NCI-H526 (cell line): ENCODE measurements at regions not wholly inside any gene's neighbourhood (a gene's known extent, or its start where the extent isn't known, plus 50 kb on each side); places are given as distances from the start of the nearest gene placed in this dataset.
A peak's percentile ranks its signal among the peaks of the same experiment; 100 is the strongest.
"Not testable (repeated sequence)": the region's sequence is repeated elsewhere in the genome, so short reads cannot be mapped to it uniquely, and the experiment has no call there.

ENCODE experiments used
- DNase-seq, 2 experiments: peaks; one replicate each; lab custom pipeline; 2025; lab: John Stamatoyannopoulos, UW

- no peak for DNase-seq
Observed at GRCh38 chr3:23100106-23100505, 103.0 kb upstream of the UBE2E2 start.

DNA sequence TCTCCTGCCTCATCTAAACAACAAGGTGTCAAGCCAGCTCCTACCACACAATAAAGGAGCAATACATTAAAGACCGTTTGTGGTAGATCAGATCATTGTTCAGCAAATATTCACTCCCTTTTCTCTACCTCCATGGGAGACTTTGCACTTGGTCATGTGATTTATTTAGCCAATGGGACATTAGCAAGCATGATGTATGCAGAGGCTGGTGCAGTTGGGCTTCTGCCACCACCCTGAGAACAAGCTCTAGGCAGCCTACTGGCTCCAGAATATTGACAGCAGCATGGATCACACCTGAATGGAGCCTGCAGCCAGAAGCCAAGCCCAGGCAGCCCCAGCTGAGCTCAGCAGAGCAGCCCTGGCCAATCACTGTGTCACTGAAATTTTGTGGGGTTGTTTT, 99.4 kb upstream of the UBE2E2 start:
- DNase-seq: no peak

DNA sequence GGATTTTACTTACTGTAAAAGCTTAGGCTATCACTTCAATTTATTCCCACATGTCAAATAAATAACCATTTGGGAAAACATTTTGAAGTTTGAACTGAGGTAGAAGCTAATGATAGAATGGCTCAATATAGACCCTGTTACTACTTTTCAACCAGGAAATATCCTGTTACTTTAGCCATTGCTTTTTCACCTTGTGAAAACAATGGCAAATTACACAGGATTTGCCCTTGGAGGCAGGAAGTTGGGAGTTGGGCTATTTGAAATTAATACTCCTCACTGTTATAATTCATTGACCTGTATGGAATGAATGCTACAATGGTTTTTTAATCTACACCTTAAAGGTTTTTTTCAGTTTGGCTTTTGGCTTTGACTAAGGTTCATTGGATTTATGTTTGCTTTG, 98.1 kb upstream of the UBE2E2 start:
- no peak for DNase-seq

DNA sequence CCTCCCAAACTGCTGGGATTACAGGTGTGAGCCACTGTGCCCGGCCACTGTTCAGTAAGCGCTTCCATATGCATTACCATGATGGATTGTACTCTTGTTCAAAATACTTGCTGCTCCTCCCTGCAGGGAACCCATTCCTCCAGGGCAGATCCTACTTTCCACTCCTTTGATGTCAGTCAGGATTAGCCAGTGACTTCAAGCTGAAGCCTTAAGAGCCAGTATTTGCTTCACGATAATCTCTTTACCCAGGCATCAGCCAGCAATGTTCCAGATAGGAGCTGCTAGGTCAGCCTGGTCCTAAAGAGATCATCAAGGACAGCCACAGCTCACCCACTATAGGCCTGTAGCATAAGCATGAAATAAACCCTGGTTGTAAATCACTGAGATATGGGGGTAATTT, 96.5 kb upstream of the UBE2E2 start:
- DNase-seq: no peak

- DNase-seq: no peak
Observed at GRCh38 chr3:23107221-23107620, 95.9 kb upstream of the UBE2E2 start.

DNA sequence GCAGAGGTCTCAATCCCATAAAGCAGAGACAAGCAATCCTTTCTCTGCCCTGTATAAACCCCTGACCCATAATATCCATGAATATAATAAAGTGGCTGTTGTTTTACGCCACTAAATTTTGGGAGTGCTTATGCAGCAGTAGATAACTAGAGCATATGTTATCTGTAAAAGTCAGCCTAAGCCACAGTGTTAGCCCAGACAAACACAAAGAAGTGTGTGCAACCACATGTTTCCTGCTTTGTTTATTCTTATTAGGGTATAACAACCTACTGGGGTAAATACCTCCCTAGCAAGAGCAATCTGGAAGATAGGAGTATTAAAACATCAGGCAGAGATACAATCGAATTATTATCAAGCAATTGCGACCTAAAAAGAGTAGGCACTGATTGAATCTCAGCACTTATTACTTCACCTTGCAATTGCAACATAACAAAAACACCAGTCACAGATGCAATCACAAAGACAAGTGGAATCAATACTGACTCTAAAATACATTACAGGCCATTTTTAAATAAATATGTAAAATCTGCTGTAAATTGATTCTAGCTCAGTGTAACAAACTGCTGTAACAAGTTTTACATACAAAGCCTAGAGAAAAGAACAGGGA, 94.6 kb upstream of the UBE2E2 start:
- DNase-seq: no peak

DNA sequence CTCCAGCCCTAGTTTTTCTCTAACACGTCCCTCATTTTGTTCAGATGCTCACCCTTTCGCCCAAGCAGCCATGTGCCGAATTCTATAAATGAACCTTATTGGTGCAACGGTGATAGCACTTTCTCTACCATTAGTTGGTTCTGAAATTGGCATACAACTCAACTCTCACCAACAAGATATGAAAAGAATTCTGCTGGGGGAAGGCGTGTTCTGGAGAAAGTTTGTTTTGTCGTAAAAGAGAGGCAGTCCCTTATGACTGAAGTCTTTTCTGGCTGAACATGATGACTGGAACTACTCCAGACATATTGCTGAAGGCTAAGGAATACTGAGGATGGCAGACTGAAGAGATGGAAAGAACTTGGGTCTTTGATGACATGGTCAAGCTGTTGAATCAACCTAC, 91.8 kb upstream of the UBE2E2 start:
- DNase-seq: no peak

GRCh38 chr3:23111797-23112196, 91.3 kb upstream of the UBE2E2 start:
- no peak for DNase-seq

- DNase-seq: no peak
Observed at GRCh38 chr3:23112491-23112890, 90.6 kb upstream of the UBE2E2 start.

GRCh38 chr3:23113455-23114171, 89.5 kb upstream of the UBE2E2 start:
- DNase-seq: no peak

GRCh38 chr3:23114432-23114831, 88.7 kb upstream of the UBE2E2 start:
- DNase-seq: no peak

GRCh38 chr3:23115171-23115877, 87.8 kb upstream of the UBE2E2 start:
- peak; percentile 37 to 44 for DNase-seq

DNA sequence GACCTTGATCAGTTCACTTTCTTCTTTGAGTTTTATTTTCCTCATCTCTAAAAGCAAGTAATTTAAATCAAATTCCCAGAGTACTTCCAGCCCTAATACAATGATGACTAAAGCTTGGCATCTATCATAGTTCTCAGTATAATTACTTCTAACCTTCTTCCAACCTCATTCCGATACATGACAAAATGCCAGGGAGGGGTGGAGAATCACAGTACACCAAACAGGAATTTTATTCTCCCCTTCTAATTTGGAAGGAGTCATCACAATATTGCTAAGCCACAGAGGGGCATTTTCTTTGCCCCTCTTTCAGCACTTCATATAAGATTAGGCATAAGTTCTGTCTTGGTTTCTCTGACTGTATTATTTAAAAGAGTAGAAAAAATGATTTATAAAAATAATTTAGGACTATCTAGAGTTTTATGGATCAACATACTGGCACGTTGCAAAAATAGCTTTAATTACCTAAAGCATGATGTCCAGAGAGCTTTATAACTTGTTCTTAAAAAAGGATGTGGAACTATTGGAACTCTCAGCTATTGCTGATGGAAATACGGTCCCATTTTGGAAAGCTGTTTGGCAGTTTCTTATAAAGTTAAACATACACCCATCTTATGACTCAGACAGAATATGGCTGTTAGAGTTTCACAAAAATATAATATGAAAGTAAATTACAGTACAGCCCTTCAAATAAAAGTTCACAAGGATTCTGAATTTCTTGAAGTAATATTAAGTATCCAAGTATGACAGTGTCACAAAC, 86.9 kb upstream of the UBE2E2 start:
- no peak for DNase-seq

GRCh38 chr3:23117856-23118255, 85.3 kb upstream of the UBE2E2 start:
- no peak for DNase-seq

GRCh38 chr3:23127196-23127595, 75.9 kb upstream of the UBE2E2 start:
- DNase-seq: no peak

DNA sequence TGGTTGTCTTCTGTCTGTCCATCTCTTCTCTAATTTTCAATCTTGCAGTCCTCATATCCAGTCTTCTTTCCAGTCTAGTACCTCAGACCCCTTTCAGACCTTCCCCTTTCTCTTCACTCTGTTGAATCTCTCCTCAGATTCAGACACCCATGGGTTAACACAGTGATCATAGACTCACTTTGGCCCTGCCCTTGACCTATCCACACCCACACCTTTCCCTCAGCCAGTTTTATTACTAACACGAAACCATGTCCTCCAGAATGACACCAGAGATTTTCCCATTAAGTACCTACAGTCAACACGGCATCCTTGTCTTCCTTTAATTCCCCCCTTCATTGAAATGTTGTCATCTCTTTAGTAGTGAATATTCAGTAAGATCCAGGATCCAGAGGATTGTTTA, 74.5 kb upstream of the UBE2E2 start:
- DNase-seq: no peak

DNA sequence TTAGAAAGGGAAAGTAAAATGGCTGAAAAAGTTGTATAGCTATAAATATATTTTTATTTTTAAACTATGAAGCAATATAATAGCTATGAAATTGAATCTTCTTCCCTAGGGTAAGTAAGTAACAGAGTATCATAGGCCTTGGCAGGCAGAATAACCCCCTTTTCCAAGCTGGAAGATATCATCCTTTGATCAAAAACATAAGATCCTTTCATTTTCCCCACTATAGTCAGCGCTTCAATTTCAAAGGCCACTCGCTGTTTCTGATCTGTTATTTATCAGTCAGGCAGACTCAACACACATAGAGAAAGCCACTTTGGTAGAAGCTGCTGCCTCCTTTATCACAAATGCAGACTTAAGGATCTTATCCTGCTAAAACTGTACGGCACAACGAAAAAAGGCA, 74.0 kb upstream of the UBE2E2 start:
- DNase-seq: no peak

GRCh38 chr3:23129817-23130216, 73.3 kb upstream of the UBE2E2 start:
- peak; percentile 5 to 6 for DNase-seq

DNA sequence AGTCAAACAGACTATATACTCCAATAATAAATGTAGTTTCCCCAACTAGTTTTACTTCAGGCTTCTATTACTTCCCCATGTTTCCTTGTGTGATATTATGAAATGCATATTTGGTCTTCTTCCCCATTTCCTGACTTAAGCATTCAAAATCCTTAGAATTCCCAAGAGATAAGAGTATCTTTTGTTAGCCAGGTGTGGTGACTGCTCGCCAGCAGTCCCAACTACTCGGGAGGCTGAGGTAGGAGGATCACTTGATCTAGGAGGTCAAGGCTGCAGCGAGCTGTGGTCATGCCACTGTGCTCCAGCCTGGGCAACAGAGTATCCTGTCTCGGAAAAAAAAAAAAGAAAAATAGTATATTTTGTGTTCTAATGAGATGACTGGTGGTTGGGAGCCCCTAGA, 72.7 kb upstream of the UBE2E2 start:
- DNase-seq: no peak

- no peak for DNase-seq
Observed at GRCh38 chr3:23135026-23135785, 67.9 kb upstream of the UBE2E2 start.

GRCh38 chr3:23136054-23136453, 67.1 kb upstream of the UBE2E2 start:
- DNase-seq: no peak

DNA sequence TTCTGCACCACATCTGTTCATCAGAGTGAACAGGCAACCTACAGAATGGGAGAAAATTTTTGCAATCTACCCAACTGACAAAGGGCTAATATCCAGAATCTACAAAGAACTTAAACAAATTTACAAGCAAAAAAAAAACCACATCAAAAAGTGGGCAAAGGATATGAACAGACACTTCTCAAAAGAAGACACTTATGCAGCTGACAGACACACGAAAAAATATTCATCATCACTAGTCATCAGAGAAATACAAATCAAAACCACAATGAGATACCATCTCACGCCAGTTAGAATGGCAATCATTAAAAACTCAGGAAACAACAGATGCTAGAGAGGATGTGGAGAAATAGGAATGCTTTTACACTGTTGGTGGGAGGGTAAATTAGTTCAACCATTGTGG, 59.1 kb upstream of the UBE2E2 start:
- DNase-seq: not testable (repeated sequence)
